K562 (cell line): ENCODE measurements at regions not wholly inside any gene's neighbourhood (a gene's known extent, or its start where the extent isn't known, plus 50 kb on each side); places are given as distances from the start of the nearest gene placed in this dataset.

Source experiments
- ATAC-seq: fragments of 200-7000 bp; cut with Tn5 transposase; 3 replicates; pipeline ENCODE4 v1.9.1; 2020; ENCODE audit warnings: moderate library complexity
- BruUV-seq: library from RNA; stranded (reverse); fragments of 400-500 nt; replicated peaks from 2 replicates; lab custom pipeline; 2021; lab: Mats Ljungman, UMichigan
- CTCF ChIA-PET: fragments of 300-600 bp; formaldehyde crosslinking; extraction: SDS; loops from one replicate; lab custom pipeline; 2021; ENCODE audit warnings: low intra/inter-chr PET ratio; lab: Yijun Ruan, JAX
- POLR2A ChIA-PET: fragments of 300-600, 350-650 bp; sonication (Branson Sonifier 250); formaldehyde crosslinking; extraction: SDS; loops from one replicate; lab custom pipeline; 2021; ENCODE audit warnings: antibody characterized with exemption, inconsistent platforms; lab: Yijun Ruan, JAX
- DNase-seq, 4 experiments: peaks; one replicate each; pipeline versions ENCODE4 v3.0.0 to v3.0.0-alpha.2; 2011 to 2018; ENCODE audit warnings: low spot score in 3 of 4, mixed read lengths in 3 of 4; ENCODE audit errors: extremely low read depth in 1 of 4
- FAIRE-seq: peaks from 2 replicates; lab custom pipeline; 2011; peaks lifted over from hg19 to GRCh38; lab: Jason Lieb, UNC
- H2AFZ ChIP-seq: 2 replicates; pipeline ENCODE4 v1.6.0; 2011; ENCODE audit warnings: low read depth, low read length, control low read depth, inconsistent platforms
- H3K27ac ChIP-seq: fragments of 200-600 bp; 3 replicates; pipeline ENCODE4 v1.8.0; 2011; ENCODE audit warnings: low read depth, mild to moderate bottlenecking, control low read depth, inconsistent platforms, low read length, moderate library complexity, mixed read lengths; ENCODE audit errors: extremely low read depth
- H3K27me3 ChIP-seq, 2 experiments: fragments of 300-600 bp in 1 of 2; 2 replicates in 1 of 2; 3 replicates in 1 of 2; pipeline versions ENCODE4 v1.6.0 to v1.8.0; 2011; ENCODE audit warnings: inconsistent platforms in 2 of 2, low read length in 2 of 2, mild to moderate bottlenecking in 1 of 2, mixed read lengths in 1 of 2, moderate library complexity in 1 of 2; ENCODE audit not compliant: control insufficient read depth in 2 of 2, insufficient read depth in 2 of 2
- H3K36me3 ChIP-seq: fragments of 300-600 bp; 3 replicates; pipeline ENCODE4 v1.8.0; 2011; ENCODE audit warnings: mild to moderate bottlenecking, low read length, inconsistent platforms; ENCODE audit not compliant: control insufficient read depth, insufficient read depth
- H3K4me1 ChIP-seq, 2 experiments: fragments of 200-600 bp in 1 of 2; replicated peaks in 1 of 2; 2 replicates in 1 of 2; 3 replicates in 1 of 2; pipeline versions ENCODE4 v1.5.1 to v1.8.0; 2011; ENCODE audit warnings: inconsistent platforms in 2 of 2, low read length in 2 of 2, mild to moderate bottlenecking in 1 of 2, mixed read lengths in 1 of 2, moderate library complexity in 1 of 2; ENCODE audit not compliant: control insufficient read depth in 2 of 2, insufficient read depth in 2 of 2
- H3K4me2 ChIP-seq: 2 replicates; pipeline ENCODE4 v1.6.1; 2011; ENCODE audit warnings: low read length, control low read depth, inconsistent platforms, mixed read lengths; ENCODE audit not compliant: insufficient read depth
- H3K4me3 ChIP-seq: fragments of 200-600 bp; sonication (generic), shearing (Covaris generic); 2 replicates; pipeline ENCODE4 v1.5.1; 2016; ENCODE audit warnings: control low read depth, inconsistent platforms
- H3K79me2 ChIP-seq: fragments of 200-600 bp; 3 replicates; pipeline ENCODE4 v1.8.0; 2011; ENCODE audit warnings: low read length, inconsistent platforms; ENCODE audit not compliant: control insufficient read depth, insufficient read depth
- H3K9ac ChIP-seq, 2 experiments: 2 replicates each; pipeline versions ENCODE4 v1.6.0 to v1.6.1; 2011; ENCODE audit warnings: low read depth in 2 of 2, low read length in 2 of 2, control low read depth in 1 of 2, inconsistent platforms in 1 of 2, mild to moderate bottlenecking in 1 of 2, mixed read lengths in 1 of 2; ENCODE audit not compliant: insufficient read depth in 1 of 2
- H3K9me1 ChIP-seq: one replicate; pipeline ENCODE4 v1.6.0; 2011; ENCODE audit warnings: inconsistent platforms, mild to moderate bottlenecking, low read length, moderate library complexity; ENCODE audit not compliant: control insufficient read depth, insufficient read depth
- H3K9me3 ChIP-seq: replicated peaks from 2 replicates; pipeline ENCODE4 v1.5.1; 2011; ENCODE audit warnings: low read depth, low read length, inconsistent platforms; ENCODE audit not compliant: control insufficient read depth, insufficient read depth
- H4K20me1 ChIP-seq: replicated peaks from 2 replicates; pipeline ENCODE4 v1.6.1; 2011; ENCODE audit warnings: low read length, inconsistent platforms, mixed read lengths; ENCODE audit not compliant: control insufficient read depth, insufficient read depth
- FOXJ2 ChIP-seq: fragments of 200-800 bp; sonication (Bioruptor generic); IDR thresholded peaks from 2 replicates; pipeline ENCODE4 v1.6.1; 2016; ENCODE audit warnings: missing genetic modification characterization, missing compliant biosample characterization
- HNRNPL ChIP-seq: fragments of 200-400 bp; formaldehyde crosslinking; IDR thresholded peaks from 2 replicates; pipeline ENCODE4 v1.6.1; 2017; ENCODE audit warnings: low read depth, mild to moderate bottlenecking, low read length
- SAP30 ChIP-seq: fragments of 200-600 bp; sonication (generic); IDR thresholded peaks from 2 replicates; pipeline ENCODE4 v1.6.1; 2012; ENCODE audit warnings: borderline replicate concordance, low read depth, mild to moderate bottlenecking, moderate library complexity, low read length, control low read depth, inconsistent platforms; ENCODE audit not compliant: insufficient read depth, poor library complexity, severe bottlenecking
- TAF9B ChIP-seq: fragments of 450-650 bp; IDR thresholded peaks from 2 replicates; pipeline ENCODE4 v1.6.1; 2018; ENCODE audit warnings: mild to moderate bottlenecking; ENCODE audit not compliant: partially characterized antibody
- TCF3 ChIP-seq: sonication (generic); formaldehyde crosslinking; IDR thresholded peaks from 2 replicates; pipeline ENCODE4 v1.4.0; 2020; ENCODE audit warnings: mild to moderate bottlenecking, missing genetic modification reagents
- TFE3 ChIP-seq: fragments of 450-650 bp; formaldehyde crosslinking; IDR thresholded peaks from 2 replicates; pipeline ENCODE4 v1.4.0; 2020; ENCODE audit warnings: mild to moderate bottlenecking, mixed read lengths
- ZKSCAN8 ChIP-seq: fragments of 200-800 bp; sonication (Bioruptor generic); IDR thresholded peaks from 2 replicates; pipeline ENCODE4 v1.6.1; 2016; ENCODE audit warnings: missing genetic modification characterization, missing compliant biosample characterization
- ZNF217 ChIP-seq: sonication (generic); formaldehyde crosslinking; IDR thresholded peaks from 2 replicates; pipeline ENCODE4 v1.8.0; 2022; ENCODE audit warnings: mild to moderate bottlenecking, missing genetic modification reagents
- WGBS: fragments of 100-300 bp; shearing (Covaris generic); methylation state at CpG from one replicate; pipeline ENCODE4 v1.1.6; 2016; ENCODE audit warnings: low coverage, mixed read lengths; ENCODE audit not compliant: insufficient coverage; ENCODE audit errors: missing lambda C conversion rate; 5-methylcytosine and 5-hydroxymethylcytosine counted together
- in situ Hi-C: fragments of 300-500 bp; cut with MboI; formaldehyde crosslinking; loops from 4 replicates; pipeline ENCODE4 v1.15.0; 2018; ENCODE audit warnings: inconsistent platforms, mixed read lengths
- intact Hi-C: fragments of 100-400 bp; cut with micrococcal nuclease; formaldehyde crosslinking; loops from 2 replicates; pipeline ENCODE4 v1.14.2; 2022
- TF ChIP-seq, protein P1 (sequence below): sonication (generic); formaldehyde crosslinking; IDR thresholded peaks from 2 replicates; pipeline ENCODE4 v1.9.0; 2022; ENCODE audit warnings: mild to moderate bottlenecking, missing genetic modification reagents

GRCh38 chr2:226184940-226185615 is 614.5 kb downstream of the IRS1 start (continued):
- TF ChIP-seq ZKSCAN8: no peak
- TF ChIP-seq, protein P1, sequence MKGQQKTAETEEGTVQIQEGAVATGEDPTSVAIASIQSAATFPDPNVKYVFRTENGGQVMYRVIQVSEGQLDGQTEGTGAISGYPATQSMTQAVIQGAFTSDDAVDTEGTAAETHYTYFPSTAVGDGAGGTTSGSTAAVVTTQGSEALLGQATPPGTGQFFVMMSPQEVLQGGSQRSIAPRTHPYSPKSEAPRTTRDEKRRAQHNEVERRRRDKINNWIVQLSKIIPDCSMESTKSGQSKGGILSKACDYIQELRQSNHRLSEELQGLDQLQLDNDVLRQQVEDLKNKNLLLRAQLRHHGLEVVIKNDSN (CRISPR knock-in tag): no peak

- no peaks in the 10 kb centered on the region for H3K36me3 ChIP-seq
- H3K4me2 ChIP-seq: no peak overlapping the region
- BruUV-seq: no TSS peak
- no peaks in the 10 kb centered on the region for H3K9me1 ChIP-seq
- H4K20me1 ChIP-seq: no peaks in the 10 kb centered on the region
- ATAC-seq (no peak), DNase-seq (no peak), FAIRE-seq (no peak)
- H3K4me3 ChIP-seq: no peak overlapping the region
- CTCF ChIA-PET: no interaction called here
- TF ChIP-seq TAF9B: no peak
- no peak for TF ChIP-seq ZNF217 (CRISPR knock-in tag)
- TF ChIP-seq TCF3 (CRISPR knock-in tag): no peak
- TF ChIP-seq TFE3 (CRISPR knock-in tag): peak; percentile 56
- TF ChIP-seq HNRNPL: no peak
- no peak for TF ChIP-seq FOXJ2 (tag)
- no peak for TF ChIP-seq SAP30
- H2AFZ ChIP-seq: no peak overlapping the region
- no peaks in the 10 kb centered on the region for H3K79me2 ChIP-seq
- no peak overlapping the region for H3K9ac ChIP-seq
- no peaks in the 10 kb centered on the region for H3K9me3 ChIP-seq
- POLR2A ChIA-PET: no interaction called here
- intact Hi-C loops: no loop called here
- H3K27me3 ChIP-seq: no peaks in the 10 kb centered on the region
- H3K4me1 ChIP-seq: no peaks in the 10 kb centered on the region
- no peak overlapping the region for H3K27ac ChIP-seq
- 0% methylated on average over 2 of the region's 2 CpGs for WGBS
- in situ Hi-C loops: no loop called here
These were observed 615.1 kb downstream of the IRS1 start for GRCh38 chr2:226184540-226184939.
